H9 (cell line): ENCODE measurements at regions not wholly inside any gene's neighbourhood (a gene's known extent, or its start where the extent isn't known, plus 50 kb on each side); places are given as distances from the start of the nearest gene placed in this dataset.

Experiments used
- DNase-seq: peaks from one replicate; pipeline ENCODE4 v3.0.0-alpha.2; 2017
- H2AFZ ChIP-seq: one replicate; pipeline ENCODE4 v1.6.1; 2013; ENCODE audit warnings: mild to moderate bottlenecking, low read length, control low read depth, moderate library complexity
- H2AK5ac ChIP-seq: 2 replicates; pipeline ENCODE4 v1.6.1; 2013; ENCODE audit warnings: low read length, control low read depth, mixed read lengths; ENCODE audit not compliant: insufficient read length
- H2BK120ac ChIP-seq: one replicate; pipeline ENCODE4 v1.6.1; 2013; ENCODE audit warnings: low read depth, mild to moderate bottlenecking, low read length, control low read depth, inconsistent platforms; ENCODE audit not compliant: poor library complexity, severe bottlenecking
- H2BK12ac ChIP-seq: 2 replicates; pipeline ENCODE4 v1.6.1; 2013; ENCODE audit warnings: low read length, control low read depth, mixed read lengths, low read depth; ENCODE audit not compliant: insufficient read length
- H2BK15ac ChIP-seq: 2 replicates; pipeline ENCODE4 v1.6.1; 2013; ENCODE audit warnings: low read depth, low read length, control low read depth
- H2BK20ac ChIP-seq: one replicate; pipeline ENCODE4 v1.6.1; 2013; ENCODE audit warnings: low read depth, mild to moderate bottlenecking, low read length, control low read depth, inconsistent platforms; ENCODE audit not compliant: poor library complexity, severe bottlenecking
- H2BK5ac ChIP-seq: 2 replicates; pipeline ENCODE4 v1.6.1; 2013; ENCODE audit warnings: low read length, control low read depth, mixed read lengths; ENCODE audit not compliant: insufficient read length
- H3K14ac ChIP-seq: 2 replicates; pipeline ENCODE4 v1.6.1; 2013; ENCODE audit warnings: low read length, control low read depth; ENCODE audit not compliant: insufficient read depth
- H3K18ac ChIP-seq: 2 replicates; pipeline ENCODE4 v1.6.1; 2013; ENCODE audit warnings: low read depth, mild to moderate bottlenecking, mixed read lengths, low read length, control low read depth; ENCODE audit not compliant: insufficient read length
- H3K23ac ChIP-seq: 2 replicates; pipeline ENCODE4 v1.6.1; 2013; ENCODE audit warnings: low read length, control low read depth, mixed read lengths, low read depth; ENCODE audit not compliant: insufficient read length
- H3K23me2 ChIP-seq: 2 replicates; pipeline ENCODE4 v1.6.1; 2013; ENCODE audit warnings: low read depth, mild to moderate bottlenecking, mixed read lengths, low read length, control low read depth; ENCODE audit not compliant: insufficient read length, poor library complexity, severe bottlenecking
- H3K27ac ChIP-seq: 2 replicates; pipeline ENCODE4 v1.5.1; 2013; ENCODE audit warnings: low read length, control low read depth, mixed read lengths, low read depth; ENCODE audit not compliant: insufficient read length
- H3K27me3 ChIP-seq: 2 replicates; pipeline ENCODE4 v1.6.1; 2013; ENCODE audit warnings: low read length, control low read depth, inconsistent platforms; ENCODE audit not compliant: insufficient read depth
- H3K4ac ChIP-seq: 2 replicates; pipeline ENCODE4 v1.6.1; 2013; ENCODE audit warnings: low read depth, mild to moderate bottlenecking, control low read depth, inconsistent platforms, low read length, moderate library complexity
- H3K4me1 ChIP-seq: 2 replicates; pipeline ENCODE4 v1.6.1; 2013; ENCODE audit warnings: low read length, control low read depth, inconsistent platforms; ENCODE audit not compliant: insufficient read depth
- H3K4me2 ChIP-seq: 2 replicates; pipeline ENCODE4 v1.6.1; 2013; ENCODE audit warnings: low read length, control low read depth, mixed read lengths; ENCODE audit not compliant: insufficient read length, insufficient read depth
- H3K56ac ChIP-seq: 2 replicates; pipeline ENCODE4 v1.6.1; 2013; ENCODE audit warnings: low read depth, mild to moderate bottlenecking, mixed read lengths, low read length, control low read depth; ENCODE audit not compliant: insufficient read length
- H3K79me1 ChIP-seq: 2 replicates; pipeline ENCODE4 v1.6.1; 2013; ENCODE audit warnings: low read depth, mild to moderate bottlenecking, moderate library complexity, low read length, control low read depth, inconsistent platforms; ENCODE audit not compliant: insufficient read depth, poor library complexity, severe bottlenecking
- H3K79me2 ChIP-seq: 2 replicates; pipeline ENCODE4 v1.6.1; 2013; ENCODE audit warnings: low read length, control low read depth, inconsistent platforms; ENCODE audit not compliant: insufficient read depth
- H3K9ac ChIP-seq: 2 replicates; pipeline ENCODE4 v1.6.1; 2013; ENCODE audit warnings: low read length, control low read depth, mixed read lengths; ENCODE audit not compliant: insufficient read length; ENCODE audit errors: extremely low read depth
- H3K9me3 ChIP-seq: one replicate; pipeline ENCODE4 v1.6.1; 2013; ENCODE audit warnings: low read depth, low read length, inconsistent platforms; ENCODE audit not compliant: control insufficient read depth
- H3T11ph ChIP-seq: one replicate; pipeline ENCODE4 v1.6.1; 2013; ENCODE audit warnings: mild to moderate bottlenecking, low read length, control low read depth, inconsistent platforms
- H4K20me1 ChIP-seq: one replicate; pipeline ENCODE4 v1.6.1; 2013; ENCODE audit not compliant: control insufficient read depth, insufficient read length, insufficient read depth
- H4K5ac ChIP-seq: 2 replicates; pipeline ENCODE4 v1.6.1; 2013; ENCODE audit warnings: low read depth, mild to moderate bottlenecking, mixed read lengths, low read length, control low read depth; ENCODE audit not compliant: insufficient read length
- H4K8ac ChIP-seq: replicated peaks from 2 replicates; pipeline ENCODE4 v1.6.1; 2013; ENCODE audit warnings: low read length, control low read depth, mixed read lengths, low read depth; ENCODE audit not compliant: insufficient read length
- H4K91ac ChIP-seq: 2 replicates; pipeline ENCODE4 v1.6.1; 2013; ENCODE audit warnings: low read depth, mild to moderate bottlenecking, moderate library complexity, mixed read lengths, low read length, control low read depth; ENCODE audit not compliant: insufficient read length
- H3K27ac Mint-ChIP-seq, 3 experiments: 2 replicates in 2 of 3; 3 replicates in 1 of 3; pipeline ENCODE4 v1.8.0; 2020 to 2021; ENCODE audit warnings: mixed read lengths in 3 of 3, mild to moderate bottlenecking in 1 of 3, moderate library complexity in 1 of 3
- H3K27me3 Mint-ChIP-seq: 2 replicates; pipeline ENCODE4 v1.8.0; 2021; ENCODE audit warnings: low read depth, mild to moderate bottlenecking, moderate library complexity, mixed read lengths
- H3K36me3 Mint-ChIP-seq, 3 experiments: 2 replicates in 2 of 3; 3 replicates in 1 of 3; pipeline ENCODE4 v1.8.0; 2020 to 2021; ENCODE audit warnings: low read depth in 3 of 3, mixed read lengths in 3 of 3; ENCODE audit not compliant: insufficient read depth in 1 of 3
- H3K4me1 Mint-ChIP-seq, 2 experiments: 2 replicates each; pipeline ENCODE4 v1.8.0; 2020; ENCODE audit warnings: mixed read lengths in 2 of 2
- H3K4me3 Mint-ChIP-seq, 2 experiments: 2 replicates in 1 of 2; 3 replicates in 1 of 2; pipeline ENCODE4 v1.8.0; 2020 to 2021; ENCODE audit warnings: mild to moderate bottlenecking in 2 of 2, mixed read lengths in 2 of 2, moderate library complexity in 1 of 2
- H3K9me3 Mint-ChIP-seq, 2 experiments: 2 replicates in 1 of 2; 3 replicates in 1 of 2; pipeline ENCODE4 v1.8.0; 2020; ENCODE audit warnings: mild to moderate bottlenecking in 2 of 2, mixed read lengths in 2 of 2, moderate library complexity in 1 of 2
- CTCF ChIP-seq: fragments of 200-600 bp; sonication (generic); conservative IDR thresholded peaks from 3 replicates; pipeline ENCODE4 v1.8.0; 2021; ENCODE audit warnings: antibody characterized with exemption, mild to moderate bottlenecking
- WGBS: extraction: QIAGEN DNeasy Blood & Tissue Kit; methylation state at CpG from one replicate; pipeline ENCODE4 v1.1.7; 2013; ENCODE audit warnings: missing lambda C conversion rate, low lambda C conversion rate, mixed read lengths; ENCODE audit not compliant: insufficient read length; ENCODE audit errors: extremely low coverage; 5-methylcytosine and 5-hydroxymethylcytosine counted together

- no peaks in the 10 kb centered on the region for H3K23me2 ChIP-seq
- no peak for DNase-seq
- H3K56ac ChIP-seq = no peak overlapping the region
- no peak overlapping the region for H4K8ac ChIP-seq
- H2BK5ac ChIP-seq = no peak overlapping the region
- no peak overlapping the region for H4K5ac ChIP-seq
- H2AFZ ChIP-seq = no peak overlapping the region
- H2BK15ac ChIP-seq = no peak overlapping the region
- no peaks in the 10 kb centered on the region for H3K27me3 ChIP-seq
- no peaks in the 10 kb centered on the region; the same call in 1 of the 2 replicates for H3K4me1 ChIP-seq
- no peaks in the 10 kb centered on the region for H3K79me1 ChIP-seq
- H3K14ac ChIP-seq = no peak overlapping the region
- Mint-ChIP-seq H3K9me3 (peaks cover 6 to 9% of the 10 kb centered on the region in 2 experiments; a peak in 2 of 5 replicates), H3K4me1 (peaks cover 20 to 29% of the 10 kb centered on the region in 2 experiments), H3K36me3 (peaks cover 0 to 4% (median 0%) of the 10 kb centered on the region in 3 experiments; a peak in 2 of 7 replicates), H3K27me3 (no peaks in the 10 kb centered on the region; the same call in none of the 2 replicates), H3K4me3 (no peak overlapping the region), H3K27ac (no peak overlapping the region; a peak in 1 of 7 replicates)
- TF ChIP-seq CTCF = no peak
- no peak overlapping the region for H3K18ac ChIP-seq
- H2AK5ac ChIP-seq = no peak overlapping the region
- H2BK12ac ChIP-seq = no peak overlapping the region
- H2BK20ac ChIP-seq = no peak overlapping the region
- H3K9me3 ChIP-seq = no peaks in the 10 kb centered on the region
- no CpG with 5 or more reads among the region's 5 CpGs for WGBS
- H4K91ac ChIP-seq = no peak overlapping the region
- no peaks in the 10 kb centered on the region for H3K79me2 ChIP-seq
- H3T11ph ChIP-seq = no peak overlapping the region
- H3K23ac ChIP-seq = no peak overlapping the region
- H2BK120ac ChIP-seq = no peak overlapping the region
- no peak overlapping the region for H3K27ac ChIP-seq
- no peak overlapping the region for H3K9ac ChIP-seq
- H4K20me1 ChIP-seq = no peaks in the 10 kb centered on the region
- H3K4me2 ChIP-seq = no peak overlapping the region
- no peak overlapping the region for H3K4ac ChIP-seq
These were observed 511.8 kb downstream of the METTL15 start for GRCh38 chr11:28619846-28620540.
